Activated T-cell treated with anti-CD3 and anti-CD28 coated beads, Interleukin-2, amount 50 U/mL, for 72 hours (primary cell): ENCODE measurements at regions not wholly inside any gene's neighbourhood (a gene's known extent, or its start where the extent isn't known, plus 50 kb on each side); places are given as distances from the start of the nearest gene placed in this dataset.

Experiments used
- ATAC-seq, 2 donors: fragments of 150-1000 bp; cut with Tn5 transposase; replicated peaks in 1 of 2; 2 replicates each; pipeline ENCODE4 v1.10.0; 2021; ENCODE audit warnings: moderate library complexity in 2 of 2, mild to moderate bottlenecking in 1 of 2
- DNase-seq, 2 donors: peaks; one replicate each; pipeline ENCODE4 v3.0.0; 2021 to 2022; ENCODE audit warnings: mixed read lengths in 1 of 2
- H3K27ac Mint-ChIP-seq: one replicate; pipeline ENCODE4 v1.8.0; 2022; ENCODE audit warnings: mild to moderate bottlenecking, moderate library complexity, mixed read lengths
- H3K27me3 Mint-ChIP-seq: one replicate; pipeline ENCODE4 v1.8.0; 2022; ENCODE audit warnings: low read depth, mixed read lengths
- H3K36me3 Mint-ChIP-seq, 2 donors: one replicate each; pipeline ENCODE4 v1.8.0; 2022; ENCODE audit warnings: mixed read lengths in 2 of 2, mild to moderate bottlenecking in 1 of 2; ENCODE audit not compliant: insufficient read depth in 2 of 2
- H3K4me1 Mint-ChIP-seq: one replicate; pipeline ENCODE4 v1.8.0; 2022; ENCODE audit warnings: low read depth, mixed read lengths
- H3K4me3 Mint-ChIP-seq, 2 donors: one replicate each; pipeline ENCODE4 v1.8.0; 2022; ENCODE audit warnings: mild to moderate bottlenecking in 2 of 2, mixed read lengths in 2 of 2, moderate library complexity in 2 of 2
- H3K9me3 Mint-ChIP-seq, 2 donors: one replicate each; pipeline ENCODE4 v1.8.0; 2022; ENCODE audit warnings: mixed read lengths in 2 of 2

DNA sequence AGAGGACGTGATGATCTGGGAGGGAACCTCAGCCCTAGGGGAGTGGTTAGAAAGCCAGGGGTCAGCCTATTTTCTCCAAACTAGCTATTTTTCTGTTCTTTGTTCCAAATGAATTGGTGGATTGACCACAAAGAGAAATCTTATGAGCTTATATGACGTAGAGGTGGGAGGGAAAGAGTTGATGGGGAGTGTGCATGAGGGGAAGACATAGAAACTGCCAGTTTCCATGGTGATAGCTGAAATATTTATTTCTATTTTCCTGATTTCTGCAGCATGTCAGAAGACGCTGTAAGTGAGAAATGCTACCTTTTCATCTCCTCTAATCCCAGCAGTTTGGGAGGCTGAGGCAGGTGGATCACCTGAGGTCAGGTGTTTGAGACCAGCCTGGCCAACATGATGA is 51.4 kb upstream of the CISTR start:
- Mint-ChIP-seq H3K9me3 (no peaks in the 10 kb centered on the region), H3K4me3 (no peak overlapping the region), H3K4me1 (no peaks in the 10 kb centered on the region), H3K27me3 (peaks cover 55% of the 10 kb centered on the region), H3K27ac (no peak overlapping the region), H3K36me3 (no peaks in the 10 kb centered on the region)
- ATAC-seq (no peak), DNase-seq (no peak)

DNA sequence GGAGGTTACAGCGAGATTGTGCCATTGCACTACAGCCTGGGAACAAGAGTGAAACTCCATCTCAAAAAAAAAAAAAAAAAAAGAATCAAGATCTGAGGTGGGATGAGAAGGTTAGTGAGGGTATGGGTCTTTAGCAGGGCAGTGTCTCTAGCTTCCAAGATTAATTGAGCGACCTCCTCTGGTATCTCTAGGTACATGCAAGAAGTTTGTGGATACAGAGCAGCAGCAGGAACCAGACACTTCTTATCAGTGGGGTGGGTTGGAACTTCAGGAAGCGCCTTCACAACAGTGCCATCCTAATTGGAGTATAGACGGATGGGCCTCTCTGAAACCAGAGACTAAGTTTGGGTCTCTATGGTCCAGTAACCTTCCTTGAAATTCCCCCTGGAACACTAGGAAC is 51.9 kb upstream of the CISTR start:
- DNase-seq = no peak
- peaks cover 53% of the 10 kb centered on the region for H3K27me3 Mint-ChIP-seq
- H3K27ac Mint-ChIP-seq = no peak overlapping the region
- no peaks in the 10 kb centered on the region for H3K4me1 Mint-ChIP-seq
- ATAC-seq = no peak
- H3K36me3 Mint-ChIP-seq = no peaks in the 10 kb centered on the region
- no peak overlapping the region for H3K4me3 Mint-ChIP-seq
- no peaks in the 10 kb centered on the region for H3K9me3 Mint-ChIP-seq

DNA sequence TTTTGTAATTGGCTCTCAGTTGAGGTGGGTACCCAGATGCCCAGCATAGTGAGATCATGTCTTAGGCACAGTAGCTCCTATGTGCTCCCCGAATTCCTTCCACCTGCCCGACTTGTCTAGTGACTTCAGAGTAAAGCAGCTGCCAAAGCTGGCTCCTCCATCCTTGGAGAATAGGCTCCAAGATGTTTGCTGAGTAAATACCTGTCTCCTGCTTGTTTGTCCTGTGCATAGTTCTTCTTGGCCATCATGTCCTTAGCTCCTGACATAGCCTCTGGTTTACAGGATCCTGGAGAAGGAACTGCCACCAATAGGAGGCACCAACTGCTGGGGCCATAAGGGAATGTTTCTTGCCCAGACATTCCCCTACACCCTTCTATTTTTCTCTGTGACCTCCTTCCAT is 52.6 kb upstream of the CISTR start:
- no peaks in the 10 kb centered on the region for H3K36me3 Mint-ChIP-seq
- no peak for ATAC-seq
- no peak for DNase-seq
- H3K27me3 Mint-ChIP-seq = peaks cover 46% of the 10 kb centered on the region
- no peak overlapping the region for H3K27ac Mint-ChIP-seq
- H3K4me3 Mint-ChIP-seq = no peak overlapping the region
- H3K4me1 Mint-ChIP-seq = no peaks in the 10 kb centered on the region
- H3K9me3 Mint-ChIP-seq = no peaks in the 10 kb centered on the region

DNA sequence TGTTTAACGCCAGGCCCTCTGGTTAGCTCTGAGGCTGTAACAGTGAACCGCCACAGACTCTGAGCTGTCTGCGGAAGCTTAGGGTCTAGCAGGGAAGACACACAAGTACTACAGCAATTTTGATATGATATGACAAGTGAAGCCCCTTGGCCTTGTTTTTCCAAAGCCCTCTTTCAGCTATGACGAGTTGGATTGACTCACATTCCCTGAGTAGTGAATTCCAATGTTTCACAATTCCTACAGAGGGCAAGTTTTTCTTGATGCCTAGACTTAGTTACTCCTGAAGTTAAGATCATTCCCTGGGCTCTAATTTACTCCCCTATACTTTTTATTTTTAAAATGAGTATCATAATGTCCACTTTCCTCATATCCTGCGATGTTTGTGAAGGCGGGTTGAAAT is 53.3 kb upstream of the CISTR start:
- H3K36me3 Mint-ChIP-seq = no peaks in the 10 kb centered on the region
- H3K27ac Mint-ChIP-seq = no peak overlapping the region
- DNase-seq = no peak
- no peak overlapping the region for H3K4me3 Mint-ChIP-seq
- no peaks in the 10 kb centered on the region for H3K9me3 Mint-ChIP-seq
- H3K27me3 Mint-ChIP-seq = peaks cover 45% of the 10 kb centered on the region
- no peaks in the 10 kb centered on the region for H3K4me1 Mint-ChIP-seq
- ATAC-seq = no peak

DNA sequence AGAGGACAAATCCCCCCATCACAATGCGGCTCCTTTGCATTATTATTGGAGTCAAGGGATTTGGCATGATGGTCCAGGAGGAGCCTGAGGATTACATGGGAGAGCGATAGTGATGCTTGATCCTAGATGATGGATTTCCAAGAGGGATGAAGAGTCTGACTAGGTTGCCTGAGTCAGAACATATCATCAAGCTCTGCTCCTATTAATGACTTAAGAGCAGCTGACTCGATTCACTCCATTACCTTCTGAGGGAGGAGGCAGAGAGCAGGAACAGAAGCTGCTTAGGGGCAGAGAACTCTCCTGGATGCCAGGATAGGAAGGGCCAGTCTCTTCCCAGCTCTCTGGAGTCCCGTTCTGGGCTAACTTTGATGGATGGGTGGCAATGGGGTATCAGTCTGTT is 54.0 kb upstream of the CISTR start:
- DNase-seq (no peak), ATAC-seq (no peak)
- H3K4me1 Mint-ChIP-seq = no peaks in the 10 kb centered on the region
- H3K9me3 Mint-ChIP-seq = no peaks in the 10 kb centered on the region
- H3K36me3 Mint-ChIP-seq = no peaks in the 10 kb centered on the region
- no peak overlapping the region for H3K27ac Mint-ChIP-seq
- peaks cover 42% of the 10 kb centered on the region for H3K27me3 Mint-ChIP-seq
- H3K4me3 Mint-ChIP-seq = no peak overlapping the region

DNA sequence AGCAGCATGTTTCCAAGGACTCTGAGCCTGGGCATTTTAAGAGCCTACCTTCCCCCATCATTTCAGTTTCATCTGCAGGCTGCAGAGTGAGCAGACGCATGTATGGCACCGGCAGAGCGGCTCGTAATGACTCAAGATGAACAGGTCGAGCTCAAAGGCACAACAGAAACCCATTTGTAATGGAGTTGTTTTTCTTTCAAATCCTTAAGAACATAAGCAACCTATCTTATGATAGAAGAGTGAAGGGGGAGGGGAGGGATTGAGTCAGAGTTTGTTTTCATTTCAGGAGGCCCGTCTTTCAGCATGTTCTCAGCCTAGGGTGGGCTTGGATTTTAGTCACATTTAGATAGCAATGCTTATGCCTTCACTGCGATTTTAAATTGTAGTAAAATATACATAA is 54.9 kb upstream of the CISTR start:
- no peak for ATAC-seq
- DNase-seq = no peak

DNA sequence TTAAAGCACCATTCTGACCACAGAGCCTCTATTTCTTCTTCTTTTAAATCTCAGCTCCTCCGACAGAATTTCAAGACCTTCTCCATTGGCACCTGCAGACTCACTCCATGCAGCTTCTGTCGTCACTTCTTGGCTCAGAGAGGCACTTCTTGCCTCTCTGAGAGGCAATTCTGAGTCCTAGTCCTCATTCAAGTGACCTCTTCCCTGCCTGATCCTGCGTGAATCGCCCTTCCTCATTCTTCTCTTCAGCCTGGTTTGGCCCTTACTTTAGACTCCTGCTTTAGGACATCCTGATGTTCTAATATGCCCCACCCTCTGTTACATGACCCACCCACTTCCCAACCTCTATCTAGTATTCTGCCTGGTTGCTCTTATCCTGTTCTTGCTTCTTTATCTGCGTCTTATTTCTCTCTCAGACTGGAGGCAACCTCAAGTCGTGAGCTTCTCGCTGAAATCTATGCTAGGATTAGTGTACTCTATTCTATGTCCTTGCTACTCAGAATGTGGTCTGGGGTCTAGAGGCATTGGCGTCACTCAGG is 55.6 kb upstream of the CISTR start:
- no peak for DNase-seq
- no peak overlapping the region for H3K27ac Mint-ChIP-seq
- ATAC-seq = no peak
- no peak overlapping the region for H3K4me3 Mint-ChIP-seq
- no peaks in the 10 kb centered on the region for H3K9me3 Mint-ChIP-seq
- peaks cover 34% of the 10 kb centered on the region for H3K27me3 Mint-ChIP-seq
- no peaks in the 10 kb centered on the region for H3K4me1 Mint-ChIP-seq
- no peaks in the 10 kb centered on the region for H3K36me3 Mint-ChIP-seq

More for the DNA sequence above, 54.9 kb upstream of the CISTR start:
- H3K27ac Mint-ChIP-seq = no peak overlapping the region
- peaks cover 35% of the 10 kb centered on the region for H3K27me3 Mint-ChIP-seq
- H3K4me1 Mint-ChIP-seq = no peaks in the 10 kb centered on the region
- no peak overlapping the region for H3K4me3 Mint-ChIP-seq
- H3K9me3 Mint-ChIP-seq = no peaks in the 10 kb centered on the region
- H3K36me3 Mint-ChIP-seq = no peaks in the 10 kb centered on the region

DNA sequence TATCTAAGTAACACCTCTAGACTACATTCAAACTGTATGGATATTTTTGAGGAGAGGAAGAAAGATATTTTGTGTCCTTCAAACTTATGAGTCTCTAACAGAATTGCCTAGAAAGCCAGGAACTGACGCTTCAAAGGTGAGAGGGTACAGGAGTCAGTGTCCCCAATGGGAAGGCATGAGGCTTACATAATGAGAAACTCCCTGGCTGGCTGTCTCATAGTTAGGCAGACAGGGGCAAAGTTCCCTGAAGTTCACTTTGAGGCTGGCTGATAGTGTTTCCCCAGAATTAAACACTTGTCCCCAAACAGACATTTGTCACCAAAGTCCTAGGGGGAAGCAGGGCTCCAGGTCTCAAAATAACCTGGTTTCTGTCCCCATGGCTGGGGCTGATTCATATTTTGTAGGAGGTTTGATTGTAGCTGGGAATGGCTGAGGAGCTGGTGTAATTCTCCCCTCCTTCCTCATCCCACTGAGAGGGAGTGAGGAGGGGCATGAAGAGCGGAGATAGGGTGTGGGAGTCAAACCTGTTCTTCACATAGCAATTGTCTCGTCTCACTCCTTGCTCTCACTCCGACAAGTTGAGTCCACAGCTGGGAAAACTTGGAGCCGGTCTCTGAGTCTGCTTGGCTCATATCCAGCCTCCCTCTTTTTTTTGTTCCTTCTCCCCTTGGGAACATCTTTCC is 56.4 kb upstream of the CISTR start:
- H3K27ac Mint-ChIP-seq = no peak overlapping the region
- no peaks in the 10 kb centered on the region for H3K4me1 Mint-ChIP-seq
- no peaks in the 10 kb centered on the region for H3K9me3 Mint-ChIP-seq
- DNase-seq (no peak), ATAC-seq (no peak)
- no peak overlapping the region for H3K4me3 Mint-ChIP-seq
- H3K36me3 Mint-ChIP-seq = no peaks in the 10 kb centered on the region
- peaks cover 26% of the 10 kb centered on the region for H3K27me3 Mint-ChIP-seq

DNA sequence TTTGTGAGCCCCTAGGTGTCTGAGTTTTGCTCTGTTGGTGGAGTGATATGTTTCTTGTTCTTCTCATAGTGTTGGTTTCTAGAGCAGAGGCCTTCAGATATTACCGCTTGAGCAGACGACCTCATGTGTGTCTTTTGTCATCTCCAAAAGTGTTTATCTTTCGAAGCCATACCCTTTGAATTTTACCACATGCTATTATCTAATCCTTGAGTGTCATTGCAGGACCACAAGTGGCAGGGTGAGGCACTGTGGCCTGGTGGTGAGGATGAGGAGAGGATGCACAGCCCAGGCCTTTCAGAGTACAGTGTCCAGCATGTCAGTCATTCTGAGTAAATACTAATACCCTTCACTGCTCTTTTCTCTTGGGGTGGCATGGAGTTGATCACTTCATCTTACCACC is 57.2 kb upstream of the CISTR start:
- ATAC-seq = no peak

DNA sequence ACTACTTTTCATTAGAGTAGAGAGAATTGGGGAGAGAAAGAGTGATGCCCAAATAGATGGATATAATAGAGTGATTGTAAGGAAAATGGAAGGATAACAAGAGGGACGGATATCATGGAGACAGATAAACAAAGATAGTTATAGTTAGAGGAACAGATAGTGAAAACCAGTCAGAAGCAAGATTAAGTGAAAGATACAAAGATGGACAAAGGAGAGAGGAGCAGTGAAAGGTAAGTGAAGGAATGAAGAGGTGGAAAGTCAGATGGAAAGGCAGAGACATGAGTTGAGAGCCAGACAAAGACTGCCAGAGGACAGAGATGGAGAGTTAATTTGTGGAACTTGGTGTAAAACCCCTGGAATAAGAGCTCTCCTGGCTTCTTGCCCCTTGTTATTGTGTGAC is 59.2 kb upstream of the CISTR start:
- peaks cover 12% of the 10 kb centered on the region for H3K27me3 Mint-ChIP-seq
- ATAC-seq = no peak
- H3K4me1 Mint-ChIP-seq = no peaks in the 10 kb centered on the region
- H3K4me3 Mint-ChIP-seq = no peak overlapping the region
- H3K9me3 Mint-ChIP-seq = no peaks in the 10 kb centered on the region
- no peaks in the 10 kb centered on the region for H3K36me3 Mint-ChIP-seq
- DNase-seq = no peak
- H3K27ac Mint-ChIP-seq = no peak overlapping the region

More for the DNA sequence above, 57.2 kb upstream of the CISTR start:
- Mint-ChIP-seq H3K4me1 (no peaks in the 10 kb centered on the region), H3K36me3 (no peaks in the 10 kb centered on the region), H3K27ac (no peak overlapping the region), H3K27me3 (peaks cover 18% of the 10 kb centered on the region), H3K4me3 (no peak overlapping the region), H3K9me3 (no peaks in the 10 kb centered on the region)
- no peak for DNase-seq

DNA sequence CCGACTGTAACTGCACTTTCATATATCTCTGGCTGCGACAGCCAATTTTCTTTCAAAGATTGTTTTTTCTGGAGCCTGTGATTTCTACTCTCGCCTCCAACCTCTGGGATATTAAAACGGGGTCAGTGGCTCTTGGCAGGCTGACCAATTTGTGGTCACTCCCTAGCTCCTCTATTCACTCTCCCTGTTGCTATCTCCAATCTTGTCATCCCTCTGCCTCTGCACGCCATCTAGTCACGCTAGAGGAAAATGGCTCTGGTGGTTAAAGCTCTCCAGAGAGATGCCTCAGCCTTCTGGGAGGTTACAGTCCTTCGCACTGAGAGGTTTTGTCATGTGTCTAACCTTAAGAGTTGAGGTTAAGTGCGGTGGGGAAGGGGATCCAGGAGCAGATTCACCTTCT is 59.8 kb upstream of the CISTR start:
- no peaks in the 10 kb centered on the region for H3K36me3 Mint-ChIP-seq
- no peaks in the 10 kb centered on the region for H3K4me1 Mint-ChIP-seq
- ATAC-seq = no peak
- H3K4me3 Mint-ChIP-seq = no peak overlapping the region
- no peak overlapping the region for H3K27ac Mint-ChIP-seq
- DNase-seq = no peak
- H3K9me3 Mint-ChIP-seq = no peaks in the 10 kb centered on the region
- peaks cover 14% of the 10 kb centered on the region for H3K27me3 Mint-ChIP-seq

DNA sequence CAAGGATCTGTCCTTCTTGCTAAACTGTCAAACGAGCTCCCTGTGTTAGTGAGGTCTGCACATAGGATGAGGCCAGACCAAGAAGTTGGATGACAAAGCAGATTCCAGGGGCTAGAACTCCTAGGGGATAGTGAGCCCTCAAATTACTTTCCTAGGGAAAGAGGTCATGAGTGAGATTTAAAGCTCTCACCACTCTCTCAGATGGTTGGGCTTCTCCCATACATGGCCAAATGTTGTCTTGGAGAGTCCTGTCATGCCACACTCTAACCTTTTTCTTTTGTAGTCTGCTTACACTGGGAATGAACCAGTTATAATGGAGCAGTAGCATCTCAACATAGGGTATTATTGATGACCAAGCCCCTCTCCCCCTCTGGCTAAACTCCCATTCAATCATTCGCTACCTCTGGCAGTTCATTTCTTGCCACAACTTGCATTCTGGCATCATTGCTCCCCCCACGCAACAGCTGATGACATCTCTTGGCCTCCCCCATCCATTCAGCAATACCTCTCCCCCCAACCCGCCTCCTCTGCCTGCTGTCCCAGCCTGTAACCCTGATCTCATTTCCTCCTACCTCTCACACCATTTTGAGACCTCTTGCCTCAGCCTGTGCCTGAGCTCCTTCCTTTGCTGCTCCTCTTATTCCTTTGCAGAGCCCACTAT is 64.7 kb upstream of the CISTR start:
- no peak for ATAC-seq
- Mint-ChIP-seq H3K9me3 (no peaks in the 10 kb centered on the region), H3K4me3 (no peak overlapping the region), H3K4me1 (no peaks in the 10 kb centered on the region), H3K27me3 (peaks cover 46% of the 10 kb centered on the region), H3K27ac (no peak overlapping the region), H3K36me3 (no peaks in the 10 kb centered on the region)
- no peak for DNase-seq

DNA sequence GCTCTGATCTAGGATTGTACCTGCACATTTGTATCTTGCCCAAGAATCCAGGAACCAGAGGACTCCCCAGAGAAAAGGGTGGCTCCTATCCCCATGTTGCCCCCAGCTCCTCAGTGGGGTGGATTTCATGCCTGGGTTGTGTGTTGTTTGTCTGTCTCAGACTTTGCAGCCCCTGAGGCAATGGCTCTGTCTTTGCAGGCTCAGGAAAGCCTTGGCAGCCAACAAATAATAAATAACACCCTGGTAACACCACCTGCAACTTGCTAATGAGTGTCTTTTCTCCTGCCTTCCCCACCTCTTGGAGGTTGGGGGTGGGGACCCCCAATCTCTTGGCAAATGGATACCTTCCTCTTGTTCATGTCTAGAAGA is 65.2 kb upstream of the CISTR start:
- Mint-ChIP-seq H3K27ac (no peak overlapping the region), H3K36me3 (no peaks in the 10 kb centered on the region), H3K4me3 (no peak overlapping the region), H3K27me3 (peaks cover 51% of the 10 kb centered on the region), H3K9me3 (no peaks in the 10 kb centered on the region), H3K4me1 (no peaks in the 10 kb centered on the region)
- no peak for DNase-seq
- ATAC-seq = no peak
